GM12865 (cell line): ENCODE measurements at regions not wholly inside any gene's neighbourhood (a gene's known extent, or its start where the extent isn't known, plus 50 kb on each side); places are given as distances from the start of the nearest gene placed in this dataset.

ENCODE experiments used
- DNase-seq: peaks from one replicate; pipeline ENCODE4 v3.0.0; 2010; ENCODE audit warnings: low read depth
- H3K4me3 ChIP-seq: 2 replicates; pipeline ENCODE4 v1.5.1; 2011; ENCODE audit warnings: mild to moderate bottlenecking, low read depth, low read length, control low read depth
- TF ChIP-seq, protein P1 (sequence below): IDR thresholded peaks from 2 replicates; pipeline ENCODE4 v1.5.1; 2011; ENCODE audit warnings: low read length, control low read depth, low read depth, inconsistent platforms; ENCODE audit not compliant: insufficient read depth; ENCODE audit errors: missing control alignments

GRCh38 chr10:10813656-10814055 is 204.0 kb upstream of the CELF2 start:
- DNase-seq, result no peak
- TF ChIP-seq, protein P1, sequence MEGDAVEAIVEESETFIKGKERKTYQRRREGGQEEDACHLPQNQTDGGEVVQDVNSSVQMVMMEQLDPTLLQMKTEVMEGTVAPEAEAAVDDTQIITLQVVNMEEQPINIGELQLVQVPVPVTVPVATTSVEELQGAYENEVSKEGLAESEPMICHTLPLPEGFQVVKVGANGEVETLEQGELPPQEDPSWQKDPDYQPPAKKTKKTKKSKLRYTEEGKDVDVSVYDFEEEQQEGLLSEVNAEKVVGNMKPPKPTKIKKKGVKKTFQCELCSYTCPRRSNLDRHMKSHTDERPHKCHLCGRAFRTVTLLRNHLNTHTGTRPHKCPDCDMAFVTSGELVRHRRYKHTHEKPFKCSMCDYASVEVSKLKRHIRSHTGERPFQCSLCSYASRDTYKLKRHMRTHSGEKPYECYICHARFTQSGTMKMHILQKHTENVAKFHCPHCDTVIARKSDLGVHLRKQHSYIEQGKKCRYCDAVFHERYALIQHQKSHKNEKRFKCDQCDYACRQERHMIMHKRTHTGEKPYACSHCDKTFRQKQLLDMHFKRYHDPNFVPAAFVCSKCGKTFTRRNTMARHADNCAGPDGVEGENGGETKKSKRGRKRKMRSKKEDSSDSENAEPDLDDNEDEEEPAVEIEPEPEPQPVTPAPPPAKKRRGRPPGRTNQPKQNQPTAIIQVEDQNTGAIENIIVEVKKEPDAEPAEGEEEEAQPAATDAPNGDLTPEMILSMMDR, result no peak
- no peak overlapping the region for H3K4me3 ChIP-seq

DNA sequence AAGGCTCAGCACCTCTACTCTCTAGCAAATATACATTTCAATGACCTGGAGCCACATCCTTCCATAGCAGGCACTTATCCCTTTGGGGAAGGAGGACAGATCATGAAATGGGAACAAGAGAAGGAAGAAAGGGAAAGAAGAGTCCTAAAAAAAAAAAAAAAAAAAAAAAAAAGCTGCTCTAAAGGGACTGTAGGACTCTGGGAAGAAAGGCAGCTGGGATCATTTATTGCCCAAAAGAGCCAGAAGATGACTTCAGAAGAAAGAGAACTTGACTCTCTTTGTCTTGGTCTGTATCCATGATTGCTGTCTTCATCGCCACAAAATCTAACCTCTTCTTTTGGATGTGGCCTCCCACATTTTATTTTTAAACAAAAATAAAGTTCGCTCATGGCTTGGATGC is 203.6 kb upstream of the CELF2 start:
- no peak for DNase-seq
- no peak overlapping the region for H3K4me3 ChIP-seq
- TF ChIP-seq, protein P1, result no peak

DNA sequence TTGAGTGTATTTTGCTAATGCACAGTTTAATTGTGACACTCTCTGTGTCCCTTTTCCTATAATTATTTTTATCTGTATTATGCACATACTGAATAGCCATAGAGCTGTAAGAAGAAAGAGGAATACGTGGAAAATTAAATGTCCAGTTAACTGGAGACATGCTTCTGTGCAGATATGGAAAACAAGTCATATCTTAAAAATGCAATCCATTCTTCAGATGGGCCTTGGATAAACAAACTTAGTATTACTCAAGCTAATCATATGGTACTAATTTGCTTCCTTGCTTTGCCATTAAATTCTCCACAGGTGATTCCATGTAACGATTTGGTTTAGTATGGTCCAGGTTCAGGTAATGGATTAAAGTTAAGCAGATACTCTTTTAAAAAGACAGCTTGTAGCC is 201.2 kb upstream of the CELF2 start:
- no peak overlapping the region for H3K4me3 ChIP-seq
- DNase-seq, result no peak
- TF ChIP-seq, protein P1, result no peak

DNA sequence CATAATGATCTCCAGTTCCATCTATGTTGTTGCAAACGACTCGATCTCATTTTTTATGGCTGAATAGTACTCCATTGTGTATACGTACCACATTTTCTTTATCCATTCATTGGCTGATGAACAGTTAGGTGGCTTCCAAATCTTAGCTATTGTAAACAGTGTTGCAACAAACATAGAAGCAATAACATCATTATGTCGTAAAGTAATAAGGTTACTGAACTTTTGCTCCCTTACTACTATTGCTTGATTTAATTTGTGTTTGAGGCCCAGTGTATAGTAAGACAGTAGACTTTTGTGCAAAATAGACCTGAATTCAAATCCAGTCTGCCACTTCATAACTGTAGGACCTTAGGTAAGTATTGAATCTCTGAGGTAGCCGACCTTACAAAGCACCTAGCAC is 200.1 kb upstream of the CELF2 start:
- no peak overlapping the region for H3K4me3 ChIP-seq
- TF ChIP-seq, protein P1, result no peak
- DNase-seq, result no peak

DNA sequence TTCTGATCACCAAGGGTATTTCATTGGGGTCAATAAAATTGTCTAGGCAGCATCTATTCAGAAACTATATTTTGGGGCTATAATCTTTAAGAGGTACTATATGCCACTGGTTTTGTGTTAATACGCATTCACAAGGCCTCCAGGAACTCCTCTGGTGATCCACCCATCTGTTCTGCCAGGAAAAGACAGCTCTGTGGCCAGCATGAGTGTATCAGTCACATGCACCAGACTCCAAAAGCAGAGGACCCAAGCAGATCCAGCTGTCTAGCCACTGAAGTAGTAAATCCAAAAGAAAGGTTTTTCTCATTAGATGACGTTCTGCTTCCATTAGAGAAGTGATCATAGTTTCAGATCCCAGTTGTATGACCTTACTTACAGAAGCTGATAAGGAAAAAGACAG is 199.6 kb upstream of the CELF2 start:
- no peak for DNase-seq
- H3K4me3 ChIP-seq, result no peak overlapping the region
- TF ChIP-seq, protein P1, result no peak

DNA sequence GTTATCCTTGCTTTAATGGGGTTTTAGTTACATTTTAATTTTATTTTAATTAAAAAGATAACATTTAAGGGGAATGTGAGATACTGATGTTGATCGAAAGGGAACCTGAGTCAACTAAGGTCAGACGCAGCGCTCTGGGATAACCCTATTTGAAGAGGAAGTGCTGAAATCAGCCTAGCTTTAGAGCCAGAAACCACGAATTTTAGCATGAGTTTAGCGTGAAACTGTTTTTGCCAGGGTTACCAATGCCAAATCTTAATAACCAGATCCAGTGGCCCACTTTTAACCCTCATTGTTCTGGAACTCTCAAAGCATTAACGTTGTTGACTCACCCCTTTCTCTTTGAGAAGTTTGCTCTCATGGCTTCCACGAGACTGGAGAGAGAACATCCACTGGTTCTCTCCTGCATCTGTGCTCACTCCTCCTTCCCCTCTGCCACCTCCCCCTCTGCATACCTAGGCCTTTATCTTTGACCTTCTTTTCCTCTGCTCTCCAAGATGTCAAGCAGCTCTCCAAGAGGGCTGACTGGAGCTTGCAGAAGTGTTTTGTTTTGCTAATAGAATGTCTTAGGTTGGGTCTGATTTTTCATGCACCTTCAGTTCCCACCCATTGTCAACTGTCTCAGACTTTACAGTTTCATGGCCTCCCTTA is 198.3 kb upstream of the CELF2 start:
- TF ChIP-seq, protein P1, result no peak
- no peak for DNase-seq
- no peak overlapping the region for H3K4me3 ChIP-seq

GRCh38 chr10:10821926-10822325 is 195.7 kb upstream of the CELF2 start:
- DNase-seq, result peak; percentile 10
- TF ChIP-seq, protein P1, result no peak

More at GRCh38 chr10:10821926-10822325, 195.7 kb upstream of the CELF2 start:
- H3K4me3 ChIP-seq, result no peak overlapping the region
